ENCODE measurements at regions not wholly inside any gene's neighbourhood (a gene's known extent, or its start where the extent isn't known, plus 50 kb on each side); places are given as distances from the start of the nearest gene placed in this dataset.
A peak's percentile ranks its signal among the peaks of the same experiment; 100 is the strongest.
"Not testable (repeated sequence)": the region's sequence is repeated elsewhere in the genome, so short reads cannot be mapped to it uniquely, and the experiment has no call there.

- DNase-seq, result no peak
Measured at GRCh38 chr5:63211448-63212132, 633.0 kb downstream of the LRRC70 start.

- DNase-seq, result no peak
Measured at GRCh38 chr5:63205976-63206375, 627.4 kb downstream of the LRRC70 start.

- DNase-seq, result no peak
Measured at GRCh38 chr5:63201738-63202137, 623.1 kb downstream of the LRRC70 start.

GRCh38 chr5:63194126-63194525, 615.5 kb downstream of the LRRC70 start:
- DNase-seq, result no peak

GRCh38 chr5:63180190-63180589, 601.6 kb downstream of the LRRC70 start:
- DNase-seq, result not testable (repeated sequence)

GRCh38 chr5:63175850-63176249, 597.2 kb downstream of the LRRC70 start:
- no peak for DNase-seq

GRCh38 chr5:63170486-63170885, 591.9 kb downstream of the LRRC70 start:
- DNase-seq, result peak in 1 of 2 donors; percentile 10

- DNase-seq, result no peak
Measured at GRCh38 chr5:63164838-63165535, 586.4 kb downstream of the LRRC70 start.

- DNase-seq, result no peak
Measured at GRCh38 chr5:63164339-63164738, 585.7 kb downstream of the LRRC70 start.

- no peak for DNase-seq
Measured at GRCh38 chr5:63155310-63155631, 576.7 kb downstream of the LRRC70 start.

- no peak for DNase-seq
Measured at GRCh38 chr5:63154476-63155309, 576.1 kb downstream of the LRRC70 start.

- peak in 1 of 2 donors; percentile 31 for DNase-seq
Measured at GRCh38 chr5:63152871-63153270, 574.3 kb downstream of the LRRC70 start.

GRCh38 chr5:63145167-63145566, 566.5 kb downstream of the LRRC70 start:
- DNase-seq, result no peak

GRCh38 chr5:63141591-63141990, 563.0 kb downstream of the LRRC70 start:
- DNase-seq, result no peak

GRCh38 chr5:63135291-63135690, 556.7 kb downstream of the LRRC70 start:
- DNase-seq, result peak; percentile 89

- no peak for DNase-seq
Measured at GRCh38 chr5:63131626-63132285, 553.1 kb downstream of the LRRC70 start.

- no peak for DNase-seq
Measured at GRCh38 chr5:63128761-63129160, 550.1 kb downstream of the LRRC70 start.

GRCh38 chr5:63128018-63128417, 549.4 kb downstream of the LRRC70 start:
- no peak for DNase-seq

GRCh38 chr5:63127054-63127453, 548.4 kb downstream of the LRRC70 start:
- no peak for DNase-seq

GRCh38 chr5:63125862-63126261, 547.2 kb downstream of the LRRC70 start:
- no peak for DNase-seq

- no peak for DNase-seq
Measured at GRCh38 chr5:63125392-63125791, 546.8 kb downstream of the LRRC70 start.

- DNase-seq, result peak in 1 of 2 donors; percentile 9
Measured at GRCh38 chr5:63124266-63124665, 545.6 kb downstream of the LRRC70 start.

Data from right lung (tissue), 2 donors.